Right cardiac atrium (tissue), 5 donors: ENCODE measurements at regions not wholly inside any gene's neighbourhood (a gene's known extent, or its start where the extent isn't known, plus 50 kb on each side); places are given as distances from the start of the nearest gene placed in this dataset.

Source experiments
- ATAC-seq, 2 donors: fragments of 200-7000 bp; cut with Tn5 transposase; one replicate each; pipeline versions ENCODE4 v1.8.0 to v1.9.1; 2020; ENCODE audit warnings: moderate library complexity in 2 of 2, mild to moderate bottlenecking in 1 of 2
- DNase-seq, 3 donors: peaks; one replicate each; pipeline ENCODE4 v3.0.0-alpha.2; 2020
- H3K27ac ChIP-seq: one replicate; pipeline ENCODE4 v1.5.1; 2013; ENCODE audit warnings: mild to moderate bottlenecking, low read length, control low read depth, moderate library complexity
- H3K27me3 ChIP-seq: one replicate; pipeline ENCODE4 v1.6.1; 2013; ENCODE audit not compliant: control insufficient read depth, insufficient read depth
- H3K4me1 ChIP-seq: one replicate; pipeline ENCODE4 v1.6.1; 2013; ENCODE audit warnings: low read length; ENCODE audit not compliant: control insufficient read depth, insufficient read depth
- H3K4me3 ChIP-seq: one replicate; pipeline ENCODE4 v1.5.1; 2013; ENCODE audit warnings: low read length, control low read depth
- H3K9me3 ChIP-seq: one replicate; pipeline ENCODE4 v1.6.1; 2013; ENCODE audit warnings: low read length; ENCODE audit not compliant: control insufficient read depth
- WGBS: extraction: QIAGEN DNeasy Blood & Tissue Kit; methylation state at CpG from one replicate; pipeline ENCODE4 v1.1.7; 2013; 5-methylcytosine and 5-hydroxymethylcytosine counted together
- intact Hi-C, 4 donors: fragments of 100-400 bp; cut with DNase I; formaldehyde crosslinking; loops; one replicate each; pipeline versions ENCODE4 v1.11.0 to v1.14.0; 2022 to 2023
- donor health status: healthy with polysubstance abuse.
- donor health status: DM: no; HTN: yes; CAD: no.
- donor health status: DM: no; HTN: no; CAD: no.
- donor health status: DM: no; HTN: yes; CAD: no; lungs with severe emphysema.
- donor health status: DM: yes; HTN: yes; CAD: no.

GRCh38 chr2:21519821-21520220 lies 396.1 kb downstream of the TDRD15 start:
- ATAC-seq (no peak), DNase-seq (no peak)
- H3K27me3 ChIP-seq, result no peaks in the 10 kb centered on the region
- WGBS, result 78% methylated on average over 4 of the region's 4 CpGs
- H3K9me3 ChIP-seq, result no peaks in the 10 kb centered on the region
- intact Hi-C loops, result no loop called here
- no peaks in the 10 kb centered on the region for H3K4me1 ChIP-seq
- no peak overlapping the region for H3K27ac ChIP-seq
- H3K4me3 ChIP-seq, result no peak overlapping the region

- intact Hi-C loops, result no loop called here
Measured at GRCh38 chr2:21535826-21536225, 412.1 kb downstream of the TDRD15 start.

GRCh38 chr2:21539685-21540084 lies 415.9 kb downstream of the TDRD15 start:
- ATAC-seq (no peak), DNase-seq (no peak)
- peaks cover 4% of the 10 kb centered on the region for H3K9me3 ChIP-seq
- no peaks in the 10 kb centered on the region for H3K4me1 ChIP-seq
- no peaks in the 10 kb centered on the region for H3K27me3 ChIP-seq
- no peak overlapping the region for H3K27ac ChIP-seq
- 68% methylated on average over 2 of the region's 2 CpGs for WGBS
- no peak overlapping the region for H3K4me3 ChIP-seq
- intact Hi-C loops, result no loop called here

More at GRCh38 chr2:21535826-21536225, 412.1 kb downstream of the TDRD15 start:
- ATAC-seq, result no peak
- Histone ChIP-seq H3K4me1 (no peaks in the 10 kb centered on the region), H3K27me3 (no peaks in the 10 kb centered on the region), H3K9me3 (peaks cover 4% of the 10 kb centered on the region), H3K27ac (no peak overlapping the region), H3K4me3 (no peak overlapping the region)
- WGBS, result 62% methylated on average over 4 of the region's 4 CpGs
- no peak for DNase-seq

GRCh38 chr2:21543630-21544029 lies 419.9 kb downstream of the TDRD15 start:
- Histone ChIP-seq H3K27ac (no peak overlapping the region), H3K4me1 (no peaks in the 10 kb centered on the region), H3K4me3 (no peak overlapping the region), H3K27me3 (no peaks in the 10 kb centered on the region), H3K9me3 (no peaks in the 10 kb centered on the region)
- 74% methylated on average over 2 of the region's 2 CpGs for WGBS
- ATAC-seq (no peak), DNase-seq (no peak)
- intact Hi-C loops, result no loop called here

GRCh38 chr2:21544392-21544791 lies 420.6 kb downstream of the TDRD15 start:
- ATAC-seq, result no peak
- WGBS, result 59% methylated on average over 3 of the region's 3 CpGs
- Histone ChIP-seq H3K4me3 (no peak overlapping the region), H3K27ac (no peak overlapping the region), H3K9me3 (no peaks in the 10 kb centered on the region), H3K4me1 (no peaks in the 10 kb centered on the region), H3K27me3 (no peaks in the 10 kb centered on the region)
- DNase-seq, result no peak
- intact Hi-C loops, result no loop called here

GRCh38 chr2:21552981-21553380 lies 429.2 kb downstream of the TDRD15 start:
- DNase-seq (no peak), ATAC-seq (no peak)
- Histone ChIP-seq H3K9me3 (no peaks in the 10 kb centered on the region), H3K27me3 (no peaks in the 10 kb centered on the region), H3K4me1 (no peaks in the 10 kb centered on the region), H3K27ac (no peak overlapping the region), H3K4me3 (no peak overlapping the region)
- intact Hi-C loops, result no loop called here

GRCh38 chr2:21559351-21559750 lies 435.6 kb downstream of the TDRD15 start:
- ATAC-seq, result no peak
- no peak for DNase-seq
- intact Hi-C loops, result no loop called here
- no peak overlapping the region for H3K27ac ChIP-seq
- H3K27me3 ChIP-seq, result no peaks in the 10 kb centered on the region
- WGBS, result 79% methylated on average over 4 of the region's 4 CpGs
- H3K4me3 ChIP-seq, result no peak overlapping the region
- no peaks in the 10 kb centered on the region for H3K9me3 ChIP-seq
- no peaks in the 10 kb centered on the region for H3K4me1 ChIP-seq

GRCh38 chr2:21561965-21562364 lies 438.2 kb downstream of the TDRD15 start:
- intact Hi-C loops, result no loop called here
- Histone ChIP-seq H3K4me3 (no peak overlapping the region), H3K27ac (no peak overlapping the region), H3K4me1 (no peaks in the 10 kb centered on the region), H3K9me3 (no peaks in the 10 kb centered on the region), H3K27me3 (no peaks in the 10 kb centered on the region)
- WGBS, result 0% methylated on average over 1 of the region's 1 CpG
- ATAC-seq (no peak), DNase-seq (no peak)

GRCh38 chr2:21567395-21567794 lies 443.6 kb downstream of the TDRD15 start:
- H3K27me3 ChIP-seq, result no peaks in the 10 kb centered on the region
- intact Hi-C loops, result no loop called here
- H3K4me1 ChIP-seq, result no peaks in the 10 kb centered on the region
- whole genome bisulfite sequencing, result 53% methylated on average over 5 of the region's 5 CpGs
- ATAC-seq (no peak), DNase-seq (no peak)
- H3K4me3 ChIP-seq, result no peak overlapping the region
- no peaks in the 10 kb centered on the region for H3K9me3 ChIP-seq
- H3K27ac ChIP-seq, result no peak overlapping the region

- ATAC-seq (no peak), DNase-seq (no peak)
- intact Hi-C loops, result no loop called here
- no peak overlapping the region for H3K4me3 ChIP-seq
- no peak overlapping the region for H3K27ac ChIP-seq
- H3K27me3 ChIP-seq, result no peaks in the 10 kb centered on the region
- no peaks in the 10 kb centered on the region for H3K9me3 ChIP-seq
- H3K4me1 ChIP-seq, result no peaks in the 10 kb centered on the region
Measured at GRCh38 chr2:21571686-21572085, 447.9 kb downstream of the TDRD15 start.

- whole genome bisulfite sequencing, result 86% methylated on average over 1 of the region's 1 CpG
- no peak overlapping the region for H3K4me3 ChIP-seq
- ATAC-seq (no peak), DNase-seq (no peak)
- H3K9me3 ChIP-seq, result peaks cover 2% of the 10 kb centered on the region
- H3K27me3 ChIP-seq, result no peaks in the 10 kb centered on the region
- intact Hi-C loops, result no loop called here
- no peaks in the 10 kb centered on the region for H3K4me1 ChIP-seq
- H3K27ac ChIP-seq, result no peak overlapping the region
Measured at GRCh38 chr2:21580391-21580790, 456.6 kb downstream of the TDRD15 start.

- Histone ChIP-seq H3K27ac (no peak overlapping the region), H3K27me3 (no peaks in the 10 kb centered on the region), H3K4me3 (no peak overlapping the region), H3K9me3 (no peaks in the 10 kb centered on the region), H3K4me1 (no peaks in the 10 kb centered on the region)
- ATAC-seq (no peak), DNase-seq (no peak)
- intact Hi-C loops, result no loop called here
Measured at GRCh38 chr2:21585881-21586280, 462.1 kb downstream of the TDRD15 start.
